GM19468 (cell line): ENCODE measurements at regions not wholly inside any gene's neighbourhood (a gene's known extent, or its start where the extent isn't known, plus 50 kb on each side); places are given as distances from the start of the nearest gene placed in this dataset.
"Not testable (repeated sequence)": the region's sequence is repeated elsewhere in the genome, so short reads cannot be mapped to it uniquely, and the experiment has no call there.

ENCODE experiments used
- ATAC-seq: cut with Tn5 transposase; IDR thresholded peaks from one replicate; pipeline ENCODE4 v1.9.1; 2021; ENCODE audit warnings: mild to moderate bottlenecking, moderate library complexity, moderate number of reproducible peaks; ENCODE audit not compliant: unreplicated experiment; ENCODE audit errors: extremely low read depth

GRCh38 chr12:46478123-46478522 is 105.5 kb upstream of the SLC38A2 start:
- ATAC-seq: no peak

GRCh38 chr12:46477541-46477940 is 105.0 kb upstream of the SLC38A2 start:
- ATAC-seq: no peak

GRCh38 chr12:46475972-46476645 is 103.5 kb upstream of the SLC38A2 start:
- no peak for ATAC-seq

GRCh38 chr12:46474385-46474784 is 101.8 kb upstream of the SLC38A2 start:
- ATAC-seq: not testable (repeated sequence)

GRCh38 chr12:46473634-46474329 is 101.2 kb upstream of the SLC38A2 start:
- peak; percentile 37 for ATAC-seq

GRCh38 chr12:46472893-46473633 is 100.5 kb upstream of the SLC38A2 start:
- ATAC-seq: no peak

- ATAC-seq: no peak
These were observed 99.7 kb upstream of the SLC38A2 start for GRCh38 chr12:46472144-46472705.

GRCh38 chr12:46471404-46471803 is 98.8 kb upstream of the SLC38A2 start:
- ATAC-seq: no peak

GRCh38 chr12:46470975-46471374 is 98.4 kb upstream of the SLC38A2 start:
- ATAC-seq: no peak

- no peak for ATAC-seq
These were observed 97.6 kb upstream of the SLC38A2 start for GRCh38 chr12:46470036-46470627.

GRCh38 chr12:46468813-46469212 is 96.2 kb upstream of the SLC38A2 start:
- no peak for ATAC-seq

GRCh38 chr12:46468160-46468559 is 95.6 kb upstream of the SLC38A2 start:
- no peak for ATAC-seq

GRCh38 chr12:46465307-46465706 is 92.7 kb upstream of the SLC38A2 start:
- no peak for ATAC-seq

GRCh38 chr12:46464863-46465262 is 92.3 kb upstream of the SLC38A2 start:
- no peak for ATAC-seq

- no peak for ATAC-seq
These were observed 90.2 kb upstream of the SLC38A2 start for GRCh38 chr12:46462641-46463355.

GRCh38 chr12:46461907-46462640 is 89.5 kb upstream of the SLC38A2 start:
- ATAC-seq: no peak

- ATAC-seq: no peak
These were observed 88.9 kb upstream of the SLC38A2 start for GRCh38 chr12:46461459-46461858.

- ATAC-seq: no peak
These were observed 88.2 kb upstream of the SLC38A2 start for GRCh38 chr12:46460682-46461210.
